Coronary artery (tissue), 2 donors: ENCODE measurements at regions not wholly inside any gene's neighbourhood (a gene's known extent, or its start where the extent isn't known, plus 50 kb on each side); places are given as distances from the start of the nearest gene placed in this dataset.
"Not testable (repeated sequence)": the region's sequence is repeated elsewhere in the genome, so short reads cannot be mapped to it uniquely, and the experiment has no call there.

ENCODE experiments used
- DNase-seq: peaks from one replicate; pipeline ENCODE4 v3.0.0-alpha.2; 2017; ENCODE audit warnings: low spot score
- H3K27ac ChIP-seq, 2 donors: fragments of 200-600 bp; sonication (generic); one replicate each; pipeline ENCODE4 v1.5.1; 2016 to 2019
- H3K4me3 ChIP-seq: fragments of 200-600 bp; sonication (generic); 2 replicates; pipeline ENCODE4 v1.5.1; 2016; ENCODE audit warnings: mild to moderate bottlenecking, moderate library complexity
- CTCF ChIP-seq: fragments of 200-600 bp; sonication (generic); IDR thresholded peaks from one replicate; pipeline ENCODE4 v1.5.1; 2019; ENCODE audit warnings: antibody characterized with exemption

- DNase-seq, result no peak
- Histone ChIP-seq H3K27ac (no peak overlapping the region), H3K4me3 (no peak overlapping the region)
- no peak for TF ChIP-seq CTCF
These were observed 367.8 kb upstream of the UMPS start for GRCh38 chr3:124362455-124362854.

- no peak for TF ChIP-seq CTCF
- Histone ChIP-seq H3K27ac (no peak overlapping the region), H3K4me3 (no peak overlapping the region)
- no peak for DNase-seq
These were observed 366.8 kb upstream of the UMPS start for GRCh38 chr3:124363476-124363875.

- no peak for TF ChIP-seq CTCF
- DNase-seq, result no peak
- Histone ChIP-seq H3K27ac (no peak overlapping the region), H3K4me3 (no peak overlapping the region)
These were observed 365.8 kb upstream of the UMPS start for GRCh38 chr3:124364317-124365020.

- H3K27ac ChIP-seq, DNase-seq, H3K4me3 ChIP-seq: not testable (repeated sequence)
These were observed 363.6 kb upstream of the UMPS start for GRCh38 chr3:124366655-124367054.

GRCh38 chr3:124372775-124373174 lies 357.5 kb upstream of the UMPS start:
- Histone ChIP-seq H3K4me3 (no peak overlapping the region), H3K27ac (no peak overlapping the region)
- TF ChIP-seq CTCF, result no peak
- DNase-seq, result no peak

GRCh38 chr3:124373524-124373923 lies 356.7 kb upstream of the UMPS start:
- Histone ChIP-seq H3K4me3 (no peak overlapping the region), H3K27ac (no peak overlapping the region)
- no peak for TF ChIP-seq CTCF
- no peak for DNase-seq

GRCh38 chr3:124374583-124374982 lies 355.7 kb upstream of the UMPS start:
- no peak for TF ChIP-seq CTCF
- H3K4me3 ChIP-seq, result no peak overlapping the region
- DNase-seq, result no peak
- H3K27ac ChIP-seq, result no peak overlapping the region
